ENCODE measurements at regions not wholly inside any gene's neighbourhood (a gene's known extent, or its start where the extent isn't known, plus 50 kb on each side); places are given as distances from the start of the nearest gene placed in this dataset.

GRCh38 chr16:54425681-54426552 is 139.3 kb upstream of the IRX3 start:
- Histone ChIP-seq H3K4me1 (peaks cover 0 to under 1% (median 0%) of the 10 kb centered on the region in 4 donors), H3K9me3 (peaks cover 0 to 24% (median 0%) of the 10 kb centered on the region in 4 donors), H3K27me3 (peaks cover 0 to 5% of the 10 kb centered on the region in 2 donors), H3K4me3 (no peak overlapping the region), H3K27ac (no peak overlapping the region), H3K36me3 (no peaks in the 10 kb centered on the region)
- no peak for DNase-seq (ENCODE audit: low spot score in 2 of 2)
- WGBS, 2 donors: 79 to 81% methylated on average over 12 of the region's 12 CpGs
- no peak for TF ChIP-seq POLR2A (IDR thresholded peaks at IDR 0.05)
- no peak for TF ChIP-seq EP300 (IDR thresholded peaks at IDR 0.05)
- TF ChIP-seq, protein P1, sequence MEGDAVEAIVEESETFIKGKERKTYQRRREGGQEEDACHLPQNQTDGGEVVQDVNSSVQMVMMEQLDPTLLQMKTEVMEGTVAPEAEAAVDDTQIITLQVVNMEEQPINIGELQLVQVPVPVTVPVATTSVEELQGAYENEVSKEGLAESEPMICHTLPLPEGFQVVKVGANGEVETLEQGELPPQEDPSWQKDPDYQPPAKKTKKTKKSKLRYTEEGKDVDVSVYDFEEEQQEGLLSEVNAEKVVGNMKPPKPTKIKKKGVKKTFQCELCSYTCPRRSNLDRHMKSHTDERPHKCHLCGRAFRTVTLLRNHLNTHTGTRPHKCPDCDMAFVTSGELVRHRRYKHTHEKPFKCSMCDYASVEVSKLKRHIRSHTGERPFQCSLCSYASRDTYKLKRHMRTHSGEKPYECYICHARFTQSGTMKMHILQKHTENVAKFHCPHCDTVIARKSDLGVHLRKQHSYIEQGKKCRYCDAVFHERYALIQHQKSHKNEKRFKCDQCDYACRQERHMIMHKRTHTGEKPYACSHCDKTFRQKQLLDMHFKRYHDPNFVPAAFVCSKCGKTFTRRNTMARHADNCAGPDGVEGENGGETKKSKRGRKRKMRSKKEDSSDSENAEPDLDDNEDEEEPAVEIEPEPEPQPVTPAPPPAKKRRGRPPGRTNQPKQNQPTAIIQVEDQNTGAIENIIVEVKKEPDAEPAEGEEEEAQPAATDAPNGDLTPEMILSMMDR (IDR thresholded peaks at IDR 0.05): no peak

GRCh38 chr16:54425068-54425467 is 138.5 kb upstream of the IRX3 start:
- 93 to 97% methylated on average over 1 of the region's 1 CpG for WGBS, 2 donors
- Histone ChIP-seq H3K4me1 (no peaks in the 10 kb centered on the region), H3K9me3 (peaks cover 0 to 17% (median 0%) of the 10 kb centered on the region in 4 donors), H3K36me3 (no peaks in the 10 kb centered on the region), H3K4me3 (no peak overlapping the region), H3K27me3 (no peaks in the 10 kb centered on the region), H3K27ac (no peak overlapping the region)
- no peak for DNase-seq (ENCODE audit: low spot score in 2 of 2)
- TF ChIP-seq POLR2A (IDR thresholded peaks at IDR 0.05) (no peak), EP300 (IDR thresholded peaks at IDR 0.05) (no peak)
- TF ChIP-seq, protein P1 (IDR thresholded peaks at IDR 0.05): no peak

DNA sequence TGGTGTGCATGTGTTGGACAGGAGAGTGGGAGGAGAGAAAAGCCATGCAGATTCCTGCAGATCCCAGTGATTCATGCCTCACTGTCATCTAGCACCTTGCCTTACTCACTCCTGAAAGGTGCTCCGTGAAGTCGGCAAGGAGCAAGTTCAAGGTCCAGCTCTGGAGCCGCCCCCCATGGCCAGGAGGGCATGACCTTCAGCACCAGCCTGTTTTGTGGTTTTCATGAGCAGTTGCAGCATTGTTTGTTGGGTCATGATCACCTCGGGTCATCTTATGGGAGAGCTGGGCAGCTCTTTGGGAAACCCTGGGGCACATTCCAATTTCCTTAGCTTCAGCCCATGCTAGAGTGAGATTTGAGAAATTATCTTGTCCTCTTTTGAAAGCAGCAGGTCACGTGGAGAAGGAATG is 137.5 kb upstream of the IRX3 start:
- H3K9me3 ChIP-seq: peaks cover 0 to 7% (median 0%) of the 10 kb centered on the region in 4 donors
- 72% methylated on average over 5 of the region's 5 CpGs for WGBS, 2 donors
- H3K36me3 ChIP-seq: no peaks in the 10 kb centered on the region
- H3K4me3 ChIP-seq: no peak overlapping the region
- no peak overlapping the region for H3K27ac ChIP-seq
- H3K4me1 ChIP-seq: no peaks in the 10 kb centered on the region
- TF ChIP-seq EP300 (IDR thresholded peaks at IDR 0.05): no peak
- TF ChIP-seq, protein P1 (IDR thresholded peaks at IDR 0.05): no peak
- no peak for TF ChIP-seq POLR2A (IDR thresholded peaks at IDR 0.05)
- no peaks in the 10 kb centered on the region for H3K27me3 ChIP-seq
- DNase-seq (ENCODE audit: low spot score in 2 of 2): no peak

DNA sequence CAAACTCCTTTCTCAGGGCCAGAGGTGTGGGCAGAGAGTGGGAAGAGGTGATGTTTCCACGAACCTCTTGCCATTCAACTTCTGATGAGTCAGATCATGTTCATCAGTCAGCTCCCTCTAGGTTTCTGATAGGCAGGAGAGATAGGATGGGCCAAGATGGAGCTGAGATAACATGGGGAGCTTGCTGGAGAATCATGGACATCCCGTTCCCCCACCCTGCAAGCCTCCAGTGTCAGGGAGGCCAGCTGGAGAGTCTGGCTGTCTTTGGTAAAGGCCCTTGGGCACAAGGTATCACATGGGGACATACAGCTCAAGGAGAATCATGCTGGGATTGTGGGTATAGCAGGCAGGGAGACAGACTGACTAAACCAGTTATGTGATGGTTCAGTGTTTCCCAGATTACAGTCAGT is 136.0 kb upstream of the IRX3 start:
- WGBS, 2 donors: 78 to 87% methylated on average over 2 of the region's 2 CpGs
- no peak for TF ChIP-seq POLR2A (IDR thresholded peaks at IDR 0.05)
- TF ChIP-seq, protein P1 (IDR thresholded peaks at IDR 0.05): no peak
- TF ChIP-seq EP300 (IDR thresholded peaks at IDR 0.05): no peak
- Histone ChIP-seq H3K27ac (no peak overlapping the region), H3K36me3 (no peaks in the 10 kb centered on the region), H3K4me3 (no peak overlapping the region), H3K9me3 (no peaks in the 10 kb centered on the region), H3K27me3 (no peaks in the 10 kb centered on the region), H3K4me1 (no peaks in the 10 kb centered on the region)
- no peak for DNase-seq (ENCODE audit: low spot score in 2 of 2)

DNA sequence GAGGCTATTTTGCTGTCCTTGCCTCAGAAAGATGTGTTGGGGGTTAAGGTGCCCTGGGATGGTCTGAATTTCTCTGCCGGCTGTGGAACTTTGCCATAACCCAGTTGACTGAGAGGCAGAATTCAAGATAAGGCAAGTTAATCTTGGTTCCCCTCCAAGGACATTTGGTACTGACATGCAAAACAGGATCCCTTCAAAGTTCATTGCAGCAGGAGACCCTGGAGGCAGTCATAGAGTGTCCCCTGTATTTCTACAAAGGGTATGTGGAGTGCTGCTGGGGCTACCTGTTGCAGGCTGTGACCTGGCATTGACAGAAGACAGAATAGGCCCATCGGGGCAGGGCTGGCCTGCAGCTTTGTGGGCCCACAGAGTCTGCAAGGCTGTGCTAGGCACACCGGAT is 135.6 kb upstream of the IRX3 start:
- TF ChIP-seq POLR2A (IDR thresholded peaks at IDR 0.05): no peak
- TF ChIP-seq, protein P1 (IDR thresholded peaks at IDR 0.05): no peak
- TF ChIP-seq EP300 (IDR thresholded peaks at IDR 0.05): no peak
- H3K36me3 ChIP-seq: no peaks in the 10 kb centered on the region
- no peaks in the 10 kb centered on the region for H3K9me3 ChIP-seq
- no peak overlapping the region for H3K4me3 ChIP-seq
- WGBS, 2 donors: 71 to 92% methylated on average over 3 of the region's 3 CpGs
- no peak for DNase-seq (ENCODE audit: low spot score in 2 of 2)
- H3K4me1 ChIP-seq: no peaks in the 10 kb centered on the region
- no peak overlapping the region for H3K27ac ChIP-seq
- no peaks in the 10 kb centered on the region for H3K27me3 ChIP-seq
